Peyer's patch (tissue), 4 donors: ENCODE measurements at regions not wholly inside any gene's neighbourhood (a gene's known extent, or its start where the extent isn't known, plus 50 kb on each side); places are given as distances from the start of the nearest gene placed in this dataset.

Source experiments
- DNase-seq, 3 donors: peaks; one replicate each; pipeline ENCODE4 v3.0.0-alpha.2; 2017 to 2019
- H3K27ac ChIP-seq, 4 donors: fragments of 200-600 bp; sonication (generic); one replicate each; pipeline ENCODE4 v1.5.1; 2016 to 2019
- H3K27me3 ChIP-seq, 2 donors: fragments of 200-600 bp; sonication (generic); one replicate each; pipeline ENCODE4 v1.5.1; 2019
- H3K36me3 ChIP-seq, 3 donors: fragments of 200-600 bp; sonication (generic); one replicate each; pipeline ENCODE4 v1.5.1; 2016 to 2019
- H3K4me1 ChIP-seq, 4 donors: fragments of 200-600 bp; sonication (generic); one replicate each; pipeline ENCODE4 v1.5.1; 2016 to 2019
- H3K4me3 ChIP-seq, 4 donors: fragments of 200-600 bp; sonication (generic); 1 replicate in 3 of 4; 2 replicates in 1 of 4; pipeline ENCODE4 v1.5.1; 2016 to 2019; ENCODE audit warnings: mild to moderate bottlenecking in 1 of 4
- H3K9me3 ChIP-seq, 4 donors: fragments of 200-600 bp; sonication (generic); one replicate each; pipeline ENCODE4 v1.5.1; 2016 to 2019; ENCODE audit warnings: mild to moderate bottlenecking in 1 of 4
- CTCF ChIP-seq, 6 experiments: fragments of 450-650 bp in 4 of 6; fragments of 200-600 bp in 2 of 6; sonication (generic) in 1 of 6; IDR thresholded peaks; one replicate each; pipeline ENCODE4 v1.5.1; 2017 to 2019; ENCODE audit warnings: antibody characterized with exemption in 6 of 6, mild to moderate bottlenecking in 3 of 6, moderate library complexity in 1 of 6
- POLR2A ChIP-seq, 2 donors: fragments of 450-650 bp; IDR thresholded peaks; one replicate each; pipeline ENCODE4 v1.5.1; 2017; ENCODE audit warnings: antibody characterized with exemption in 2 of 2, mild to moderate bottlenecking in 2 of 2, moderate library complexity in 2 of 2

- no peaks in the 10 kb centered on the region for H3K9me3 ChIP-seq
- no peaks in the 10 kb centered on the region for H3K4me1 ChIP-seq
- no peak for TF ChIP-seq CTCF (IDR thresholded peaks at IDR 0.05)
- TF ChIP-seq POLR2A (IDR thresholded peaks at IDR 0.05) = no peak
- DNase-seq = no peak
- no peak overlapping the region for H3K4me3 ChIP-seq
- H3K27me3 ChIP-seq = no peaks in the 10 kb centered on the region
- no peak overlapping the region for H3K27ac ChIP-seq
- H3K36me3 ChIP-seq = no peaks in the 10 kb centered on the region
Observed at GRCh38 chr14:87691042-87691881, 301.7 kb downstream of the GALC start.

GRCh38 chr14:87690076-87690613, 302.8 kb downstream of the GALC start:
- H3K36me3 ChIP-seq = no peaks in the 10 kb centered on the region
- TF ChIP-seq POLR2A (IDR thresholded peaks at IDR 0.05) (no peak), CTCF (IDR thresholded peaks at IDR 0.05) (no peak)
- no peak overlapping the region for H3K4me3 ChIP-seq
- no peaks in the 10 kb centered on the region for H3K4me1 ChIP-seq
- H3K27ac ChIP-seq = no peak overlapping the region
- H3K27me3 ChIP-seq = no peaks in the 10 kb centered on the region
- no peak for DNase-seq
- H3K9me3 ChIP-seq = no peaks in the 10 kb centered on the region

GRCh38 chr14:87688524-87688923, 304.5 kb downstream of the GALC start:
- no peaks in the 10 kb centered on the region for H3K4me1 ChIP-seq

GRCh38 chr14:87687420-87687819, 305.6 kb downstream of the GALC start:
- H3K4me3 ChIP-seq = no peak overlapping the region
- no peak overlapping the region for H3K27ac ChIP-seq
- H3K36me3 ChIP-seq = no peaks in the 10 kb centered on the region
- H3K4me1 ChIP-seq = no peaks in the 10 kb centered on the region
- DNase-seq = no peak
- no peaks in the 10 kb centered on the region for H3K9me3 ChIP-seq
- no peak for TF ChIP-seq CTCF (IDR thresholded peaks at IDR 0.05)
- no peak for TF ChIP-seq POLR2A (IDR thresholded peaks at IDR 0.05)
- no peaks in the 10 kb centered on the region for H3K27me3 ChIP-seq

More at GRCh38 chr14:87688524-87688923, 304.5 kb downstream of the GALC start:
- no peaks in the 10 kb centered on the region for H3K27me3 ChIP-seq
- no peak overlapping the region for H3K4me3 ChIP-seq
- no peaks in the 10 kb centered on the region for H3K36me3 ChIP-seq
- H3K9me3 ChIP-seq = no peaks in the 10 kb centered on the region
- no peak for DNase-seq
- TF ChIP-seq POLR2A (IDR thresholded peaks at IDR 0.05) = no peak
- no peak overlapping the region for H3K27ac ChIP-seq

DNA sequence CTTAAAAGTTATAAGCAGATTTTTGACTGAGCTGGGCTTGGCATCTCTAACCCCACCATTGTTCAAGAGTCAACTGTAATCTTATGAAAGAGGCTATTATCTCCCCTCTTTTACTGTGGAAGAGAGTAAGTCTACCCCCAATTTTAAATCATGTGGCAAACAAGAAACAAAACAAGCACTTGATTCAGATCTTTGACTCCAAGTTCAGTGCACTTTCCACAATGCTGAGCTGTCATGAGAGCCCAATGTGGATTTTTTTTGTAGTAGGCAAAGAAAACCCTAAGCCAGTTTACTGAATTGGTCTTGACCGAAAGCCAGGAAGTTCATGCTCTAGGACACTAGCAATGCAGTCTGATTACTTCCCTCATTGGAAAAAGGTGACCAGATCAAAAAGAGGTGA, 306.2 kb downstream of the GALC start:
- no peaks in the 10 kb centered on the region for H3K9me3 ChIP-seq
- no peaks in the 10 kb centered on the region for H3K27me3 ChIP-seq
- no peak overlapping the region for H3K4me3 ChIP-seq
- no peaks in the 10 kb centered on the region for H3K4me1 ChIP-seq
- DNase-seq = no peak
- TF ChIP-seq CTCF (IDR thresholded peaks at IDR 0.05) (no peak), POLR2A (IDR thresholded peaks at IDR 0.05) (no peak)
- H3K27ac ChIP-seq = no peak overlapping the region
- H3K36me3 ChIP-seq = no peaks in the 10 kb centered on the region

DNA sequence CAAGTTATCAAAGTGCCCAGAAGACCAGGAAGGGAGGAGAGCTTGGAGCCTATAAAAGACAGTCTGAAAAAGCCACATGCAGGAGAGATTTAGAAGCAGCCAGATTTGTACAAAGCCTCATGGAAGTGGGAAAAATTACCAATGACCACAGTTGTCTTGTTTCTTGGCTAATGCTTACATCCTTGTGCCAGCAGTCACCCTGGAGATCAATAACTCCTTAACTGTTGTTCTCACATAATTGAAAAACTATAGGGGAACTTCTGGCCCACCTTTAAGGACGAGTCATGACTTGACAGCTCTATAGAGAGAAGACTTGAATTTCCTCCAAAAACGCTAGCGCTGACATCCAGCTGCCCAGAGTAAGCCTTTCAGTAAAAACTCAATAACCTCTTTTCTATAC, 313.1 kb downstream of the GALC start:
- H3K36me3 ChIP-seq = no peaks in the 10 kb centered on the region
- no peaks in the 10 kb centered on the region for H3K27me3 ChIP-seq
- TF ChIP-seq POLR2A (IDR thresholded peaks at IDR 0.05) (no peak), CTCF (IDR thresholded peaks at IDR 0.05) (no peak)
- H3K4me3 ChIP-seq = no peak overlapping the region
- no peaks in the 10 kb centered on the region for H3K9me3 ChIP-seq
- no peaks in the 10 kb centered on the region for H3K4me1 ChIP-seq
- DNase-seq = no peak
- H3K27ac ChIP-seq = no peak overlapping the region
